Ishikawa (cell line): ENCODE measurements at regions not wholly inside any gene's neighbourhood (a gene's known extent, or its start where the extent isn't known, plus 50 kb on each side); places are given as distances from the start of the nearest gene placed in this dataset.

Experiments used
- CREB1 ChIP-seq: IDR thresholded peaks from 2 replicates; pipeline ENCODE4 v1.6.1; 2012; ENCODE audit warnings: low read depth
- EGR1 ChIP-seq: IDR thresholded peaks from 2 replicates; pipeline ENCODE4 v1.6.1; 2012
- EP300 ChIP-seq: IDR thresholded peaks from 2 replicates; pipeline ENCODE4 v1.6.1; 2012; ENCODE audit warnings: borderline replicate concordance
- NFIC ChIP-seq: IDR thresholded peaks from 2 replicates; pipeline ENCODE4 v1.6.1; 2012
- RAD21 ChIP-seq: IDR thresholded peaks from 2 replicates; pipeline ENCODE4 v1.6.1; 2012; ENCODE audit warnings: low read depth
- TAF1 ChIP-seq: IDR thresholded peaks from 2 replicates; pipeline ENCODE4 v1.6.1; 2012; ENCODE audit warnings: low read depth, mild to moderate bottlenecking
- TCF12 ChIP-seq: IDR thresholded peaks from 2 replicates; pipeline ENCODE4 v1.6.1; 2012; ENCODE audit warnings: low read depth
- TEAD4 ChIP-seq: IDR thresholded peaks from 2 replicates; pipeline ENCODE4 v1.6.1; 2012
- YY1 ChIP-seq: IDR thresholded peaks from 2 replicates; pipeline ENCODE4 v1.6.1; 2012; ENCODE audit warnings: low read depth
- TF ChIP-seq, protein P1 (sequence below): IDR thresholded peaks from 2 replicates; pipeline ENCODE4 v1.6.1; 2012
- TF ChIP-seq, protein P2 (sequence below): IDR thresholded peaks from 2 replicates; pipeline ENCODE4 v1.6.1; 2012; ENCODE audit warnings: low read depth, mild to moderate bottlenecking
- TF ChIP-seq, protein P3 (sequence below): IDR thresholded peaks from 2 replicates; pipeline ENCODE4 v1.6.1; 2012

DNA sequence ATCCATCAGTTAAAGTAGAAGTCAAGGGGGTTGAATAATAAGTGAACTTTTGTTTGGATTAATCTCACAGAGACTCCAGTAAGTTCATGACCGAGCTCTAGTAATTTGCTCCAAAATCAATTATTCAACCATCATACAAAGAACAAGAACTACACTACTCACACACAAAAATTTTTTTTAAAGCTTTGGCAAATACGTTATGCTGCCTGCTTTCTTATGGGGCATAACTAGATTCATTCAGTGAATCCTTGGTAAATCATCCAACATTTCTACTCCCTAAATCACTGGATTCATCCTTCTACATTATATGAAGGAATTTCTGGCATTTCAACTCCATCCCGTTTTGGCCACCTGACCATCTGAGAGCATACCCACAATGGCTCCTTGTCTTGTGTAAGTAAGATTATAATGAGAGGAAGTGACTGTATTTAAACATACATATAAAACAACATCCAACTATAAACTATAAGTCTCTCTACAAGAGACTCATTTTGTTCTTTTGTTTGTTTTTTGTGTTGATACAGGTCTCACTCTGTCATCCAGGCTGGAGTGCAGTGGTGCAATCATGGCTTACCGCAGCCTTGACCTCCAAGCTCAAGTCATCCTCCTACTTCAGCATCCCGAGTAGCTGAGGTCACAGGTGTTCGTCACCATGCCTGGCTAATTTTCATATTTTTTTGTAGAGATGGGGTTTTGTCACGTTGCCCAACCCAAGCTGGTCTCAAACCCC lies 144.2 kb upstream of the LRRTM4 start:
- TF ChIP-seq EGR1 = no peak
- no peak for TF ChIP-seq TAF1
- no peak for TF ChIP-seq EP300
- TF ChIP-seq, protein P1, sequence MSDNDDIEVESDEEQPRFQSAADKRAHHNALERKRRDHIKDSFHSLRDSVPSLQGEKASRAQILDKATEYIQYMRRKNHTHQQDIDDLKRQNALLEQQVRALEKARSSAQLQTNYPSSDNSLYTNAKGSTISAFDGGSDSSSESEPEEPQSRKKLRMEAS = no peak
- no peak for TF ChIP-seq RAD21
- no peak for TF ChIP-seq TCF12
- TF ChIP-seq, protein P2, sequence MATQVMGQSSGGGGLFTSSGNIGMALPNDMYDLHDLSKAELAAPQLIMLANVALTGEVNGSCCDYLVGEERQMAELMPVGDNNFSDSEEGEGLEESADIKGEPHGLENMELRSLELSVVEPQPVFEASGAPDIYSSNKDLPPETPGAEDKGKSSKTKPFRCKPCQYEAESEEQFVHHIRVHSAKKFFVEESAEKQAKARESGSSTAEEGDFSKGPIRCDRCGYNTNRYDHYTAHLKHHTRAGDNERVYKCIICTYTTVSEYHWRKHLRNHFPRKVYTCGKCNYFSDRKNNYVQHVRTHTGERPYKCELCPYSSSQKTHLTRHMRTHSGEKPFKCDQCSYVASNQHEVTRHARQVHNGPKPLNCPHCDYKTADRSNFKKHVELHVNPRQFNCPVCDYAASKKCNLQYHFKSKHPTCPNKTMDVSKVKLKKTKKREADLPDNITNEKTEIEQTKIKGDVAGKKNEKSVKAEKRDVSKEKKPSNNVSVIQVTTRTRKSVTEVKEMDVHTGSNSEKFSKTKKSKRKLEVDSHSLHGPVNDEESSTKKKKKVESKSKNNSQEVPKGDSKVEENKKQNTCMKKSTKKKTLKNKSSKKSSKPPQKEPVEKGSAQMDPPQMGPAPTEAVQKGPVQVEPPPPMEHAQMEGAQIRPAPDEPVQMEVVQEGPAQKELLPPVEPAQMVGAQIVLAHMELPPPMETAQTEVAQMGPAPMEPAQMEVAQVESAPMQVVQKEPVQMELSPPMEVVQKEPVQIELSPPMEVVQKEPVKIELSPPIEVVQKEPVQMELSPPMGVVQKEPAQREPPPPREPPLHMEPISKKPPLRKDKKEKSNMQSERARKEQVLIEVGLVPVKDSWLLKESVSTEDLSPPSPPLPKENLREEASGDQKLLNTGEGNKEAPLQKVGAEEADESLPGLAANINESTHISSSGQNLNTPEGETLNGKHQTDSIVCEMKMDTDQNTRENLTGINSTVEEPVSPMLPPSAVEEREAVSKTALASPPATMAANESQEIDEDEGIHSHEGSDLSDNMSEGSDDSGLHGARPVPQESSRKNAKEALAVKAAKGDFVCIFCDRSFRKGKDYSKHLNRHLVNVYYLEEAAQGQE = no peak
- no peak for TF ChIP-seq NFIC
- no peak for TF ChIP-seq YY1
- no peak for TF ChIP-seq CREB1
- no peak for TF ChIP-seq TEAD4
- TF ChIP-seq, protein P3, sequence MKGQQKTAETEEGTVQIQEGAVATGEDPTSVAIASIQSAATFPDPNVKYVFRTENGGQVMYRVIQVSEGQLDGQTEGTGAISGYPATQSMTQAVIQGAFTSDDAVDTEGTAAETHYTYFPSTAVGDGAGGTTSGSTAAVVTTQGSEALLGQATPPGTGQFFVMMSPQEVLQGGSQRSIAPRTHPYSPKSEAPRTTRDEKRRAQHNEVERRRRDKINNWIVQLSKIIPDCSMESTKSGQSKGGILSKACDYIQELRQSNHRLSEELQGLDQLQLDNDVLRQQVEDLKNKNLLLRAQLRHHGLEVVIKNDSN = no peak
